Ovary (tissue), 7 donors: ENCODE measurements at regions not wholly inside any gene's neighbourhood (a gene's known extent, or its start where the extent isn't known, plus 50 kb on each side); places are given as distances from the start of the nearest gene placed in this dataset.
"Not testable (repeated sequence)": the region's sequence is repeated elsewhere in the genome, so short reads cannot be mapped to it uniquely, and the experiment has no call there.

Experiments used
- DNase-seq, 5 donors: peaks; one replicate each; pipeline ENCODE4 v3.0.0-alpha.2; 2019 to 2020
- H3K27ac ChIP-seq, 2 donors: fragments of 200-600 bp; one replicate each; pipeline versions ENCODE4 v1.5.1 to v1.8.0; 2019 to 2022
- H3K27me3 ChIP-seq: fragments of 200-600 bp; one replicate; pipeline ENCODE4 v1.8.0; 2022
- H3K36me3 ChIP-seq: fragments of 200-600 bp; sonication (generic); one replicate; pipeline ENCODE4 v1.5.1; 2019
- H3K4me1 ChIP-seq: one replicate; pipeline ENCODE4 v1.8.1; 2013; ENCODE audit warnings: mild to moderate bottlenecking, moderate library complexity; ENCODE audit not compliant: insufficient read depth
- H3K4me3 ChIP-seq: fragments of 200-600 bp; sonication (generic); one replicate; pipeline ENCODE4 v1.5.1; 2017
- H3K9me3 ChIP-seq, 2 donors: fragments of 200-600 bp in 1 of 2; sonication (generic) in 1 of 2; one replicate each; pipeline versions ENCODE4 v1.5.1 to v1.8.1; 2013 to 2019; ENCODE audit warnings: mild to moderate bottlenecking in 1 of 2, moderate library complexity in 1 of 2
- EP300 ChIP-seq: sonication (generic); formaldehyde crosslinking; IDR thresholded peaks from one replicate; pipeline ENCODE4 v1.6.1; 2017; ENCODE audit warnings: antibody characterized with exemption
- POLR2A ChIP-seq: fragments of 450-650 bp; IDR thresholded peaks from one replicate; pipeline ENCODE4 v1.6.1; 2017; ENCODE audit warnings: antibody characterized with exemption, mild to moderate bottlenecking, moderate library complexity
- WGBS, 3 donors: extraction: QIAGEN DNeasy Blood & Tissue Kit in 1 of 3; methylation state at CpG; one replicate each; pipeline versions ENCODE4 v1.1.5 to v1.1.7; 2013 to 2017; 5-methylcytosine and 5-hydroxymethylcytosine counted together
- intact Hi-C, 4 donors: fragments of 100-400 bp; cut with DNase I; formaldehyde crosslinking; loops; one replicate each; pipeline versions ENCODE4 v1.11.0 to v1.15.1; 2022 to 2023
- TF ChIP-seq, protein P1 (sequence below), 3 donors: fragments of 450-650 bp in 2 of 3; fragments of 200-600 bp in 1 of 3; IDR thresholded peaks; one replicate each; pipeline versions ENCODE4 v1.5.1 to v1.8.0; 2016 to 2022; ENCODE audit warnings: antibody characterized with exemption in 3 of 3, mild to moderate bottlenecking in 1 of 3
- donor health status: DM: no; HTN: no; CAD: no; lungs with moderate emphysema.
- donor health status: DM: no; HTN: no; CAD: no.
- donor health status: Bipolar disorder and iron deficiency.
- donor health status: DM: no; HTN: no; CAD: no.
- donor health status: DM: yes; HTN: yes; CAD: no.

GRCh38 chr21:41571938-41572510 lies 64.1 kb upstream of the TMPRSS2 start:
- Histone ChIP-seq H3K27me3 (no peaks in the 10 kb centered on the region), H3K36me3 (no peaks in the 10 kb centered on the region), H3K4me3 (no peak overlapping the region), H3K27ac (no peak overlapping the region), H3K4me1 (no peaks in the 10 kb centered on the region), H3K9me3 (peaks cover 0 to 6% of the 10 kb centered on the region in 2 donors)
- no peak for DNase-seq
- TF ChIP-seq EP300 (no peak), POLR2A (no peak)
- TF ChIP-seq, protein P1, sequence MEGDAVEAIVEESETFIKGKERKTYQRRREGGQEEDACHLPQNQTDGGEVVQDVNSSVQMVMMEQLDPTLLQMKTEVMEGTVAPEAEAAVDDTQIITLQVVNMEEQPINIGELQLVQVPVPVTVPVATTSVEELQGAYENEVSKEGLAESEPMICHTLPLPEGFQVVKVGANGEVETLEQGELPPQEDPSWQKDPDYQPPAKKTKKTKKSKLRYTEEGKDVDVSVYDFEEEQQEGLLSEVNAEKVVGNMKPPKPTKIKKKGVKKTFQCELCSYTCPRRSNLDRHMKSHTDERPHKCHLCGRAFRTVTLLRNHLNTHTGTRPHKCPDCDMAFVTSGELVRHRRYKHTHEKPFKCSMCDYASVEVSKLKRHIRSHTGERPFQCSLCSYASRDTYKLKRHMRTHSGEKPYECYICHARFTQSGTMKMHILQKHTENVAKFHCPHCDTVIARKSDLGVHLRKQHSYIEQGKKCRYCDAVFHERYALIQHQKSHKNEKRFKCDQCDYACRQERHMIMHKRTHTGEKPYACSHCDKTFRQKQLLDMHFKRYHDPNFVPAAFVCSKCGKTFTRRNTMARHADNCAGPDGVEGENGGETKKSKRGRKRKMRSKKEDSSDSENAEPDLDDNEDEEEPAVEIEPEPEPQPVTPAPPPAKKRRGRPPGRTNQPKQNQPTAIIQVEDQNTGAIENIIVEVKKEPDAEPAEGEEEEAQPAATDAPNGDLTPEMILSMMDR (IDR thresholded peaks at IDR 0.05): no peak
- intact Hi-C loops: no loop called here

DNA sequence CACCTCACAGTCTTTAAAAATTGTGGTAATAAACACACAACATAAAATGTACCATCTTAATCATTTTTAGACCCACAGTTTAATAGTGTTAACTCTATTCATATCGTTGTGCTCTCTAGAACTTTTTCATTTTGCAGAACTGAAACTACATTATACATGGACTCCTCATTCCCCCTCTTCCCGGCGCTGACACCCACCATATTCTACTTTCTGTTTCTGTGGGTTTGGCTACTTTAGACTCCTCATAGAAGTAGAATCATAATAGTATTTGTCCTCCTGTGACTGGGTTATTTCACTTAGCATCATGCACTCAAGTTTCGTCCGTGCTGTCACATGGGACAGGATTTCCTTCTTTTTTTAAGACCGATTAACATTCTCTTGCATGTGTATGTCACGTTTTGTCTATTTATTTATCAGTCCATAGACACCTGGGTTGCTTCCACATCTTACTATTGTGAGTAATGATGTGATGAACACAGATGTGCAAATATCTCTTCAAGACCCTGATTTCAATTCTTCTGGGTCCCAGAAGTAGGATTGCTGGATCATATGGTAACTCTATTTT lies 62.9 kb upstream of the TMPRSS2 start:
- H3K36me3 ChIP-seq: no peaks in the 10 kb centered on the region
- no peak overlapping the region for H3K4me3 ChIP-seq
- 77 to 83% (median 77%) methylated on average over 7 of the region's 7 CpGs for WGBS, 3 donors
- no peak for DNase-seq
- intact Hi-C loops: no loop called here
- H3K9me3 ChIP-seq: peaks cover 0 to 6% of the 10 kb centered on the region in 2 donors
- no peaks in the 10 kb centered on the region for H3K27me3 ChIP-seq
- no peak for TF ChIP-seq POLR2A
- no peak for TF ChIP-seq EP300
- TF ChIP-seq, protein P1 (IDR thresholded peaks at IDR 0.05): no peak
- H3K27ac ChIP-seq: no peak overlapping the region
- no peaks in the 10 kb centered on the region for H3K4me1 ChIP-seq

DNA sequence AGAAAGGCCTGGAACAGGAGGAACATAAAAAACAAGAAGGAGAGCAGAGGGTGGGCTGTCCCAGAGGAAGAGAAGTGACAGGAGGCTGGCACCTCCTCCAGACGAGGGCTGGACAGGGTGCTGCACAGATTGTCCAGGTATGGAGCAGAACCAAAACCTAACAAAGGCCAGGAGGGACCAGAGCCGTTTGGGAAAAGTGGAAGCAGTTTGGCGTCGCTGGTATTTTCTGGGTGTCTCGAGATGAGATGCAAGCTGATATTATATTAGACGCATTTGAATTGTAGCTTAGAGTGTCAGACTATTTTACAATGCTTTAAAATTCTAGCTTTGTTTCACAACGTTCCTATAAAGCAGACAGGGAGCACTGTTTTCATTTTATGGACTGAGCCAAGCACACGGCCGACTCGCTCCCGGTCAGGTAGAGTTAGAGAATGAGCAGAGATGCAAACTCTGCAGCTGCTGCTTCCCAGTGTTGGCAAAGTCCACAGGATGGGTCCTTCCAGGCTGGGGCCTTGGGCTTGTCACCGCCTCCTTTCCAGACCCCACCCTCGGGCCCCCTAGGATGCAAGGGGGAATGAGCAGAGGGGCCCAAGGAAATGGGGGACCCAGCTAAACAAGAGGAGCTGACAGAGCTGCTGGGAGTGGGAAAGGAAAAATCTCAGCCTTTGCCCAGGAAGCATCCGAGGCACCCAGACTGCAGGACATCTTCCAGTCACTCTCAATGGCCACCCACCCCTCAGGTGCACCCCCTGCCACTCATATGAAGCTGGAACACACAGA lies 60.8 kb upstream of the TMPRSS2 start:
- Histone ChIP-seq H3K27me3 (no peaks in the 10 kb centered on the region), H3K36me3 (no peaks in the 10 kb centered on the region), H3K9me3 (peaks cover 0 to 6% of the 10 kb centered on the region in 2 donors), H3K27ac (no peak overlapping the region), H3K4me1 (no peaks in the 10 kb centered on the region), H3K4me3 (no peak overlapping the region)
- WGBS, 3 donors: 45 to 57% (median 51%) methylated on average over 14 of the region's 14 CpGs
- no peak for DNase-seq
- TF ChIP-seq EP300 (no peak), POLR2A (no peak)
- TF ChIP-seq, protein P1 (IDR thresholded peaks at IDR 0.05): no peak
- intact Hi-C loops: no loop called here

- Histone ChIP-seq H3K4me3 (no peak overlapping the region), H3K9me3 (peaks cover 0 to 6% of the 10 kb centered on the region in 2 donors), H3K4me1 (no peaks in the 10 kb centered on the region), H3K27me3 (no peaks in the 10 kb centered on the region), H3K36me3 (no peaks in the 10 kb centered on the region), H3K27ac (no peak overlapping the region)
- WGBS, 3 donors: 75 to 89% (median 77%) methylated on average over 25 of the region's 25 CpGs
- intact Hi-C loops: no loop called here
- TF ChIP-seq, protein P1 (IDR thresholded peaks at IDR 0.05): no peak
- TF ChIP-seq POLR2A (no peak), EP300 (no peak)
- no peak for DNase-seq
Observed at GRCh38 chr21:41567901-41568510, 60.0 kb upstream of the TMPRSS2 start.

GRCh38 chr21:41567237-41567636 lies 59.3 kb upstream of the TMPRSS2 start:
- 59 to 83% (median 80%) methylated on average over 2 of the region's 2 CpGs for WGBS, 3 donors
- H3K27ac ChIP-seq, intact Hi-C loops, H3K4me1 ChIP-seq, H3K36me3 ChIP-seq, H3K27me3 ChIP-seq, H3K9me3 ChIP-seq, DNase-seq, H3K4me3 ChIP-seq: not testable (repeated sequence)
